Gastroesophageal sphincter (tissue), 3 donors: ENCODE measurements at regions not wholly inside any gene's neighbourhood (a gene's known extent, or its start where the extent isn't known, plus 50 kb on each side); places are given as distances from the start of the nearest gene placed in this dataset.

Experiments used
- CTCF ChIP-seq, 4 experiments: fragments of 200-600 bp in 2 of 4; fragments of 450-650 bp in 2 of 4; sonication (generic) in 1 of 4; IDR thresholded peaks; one replicate each; pipeline ENCODE4 v1.5.1; 2017 to 2019; ENCODE audit warnings: antibody characterized with exemption in 4 of 4, mild to moderate bottlenecking in 2 of 4, moderate library complexity in 2 of 4
- EP300 ChIP-seq: sonication (generic); formaldehyde crosslinking; IDR thresholded peaks from one replicate; pipeline ENCODE4 v1.6.1; 2017; ENCODE audit warnings: antibody characterized with exemption, mild to moderate bottlenecking
- POLR2A ChIP-seq, 2 donors: fragments of 450-650 bp; IDR thresholded peaks; one replicate each; pipeline ENCODE4 v1.6.1; 2017; ENCODE audit warnings: antibody characterized with exemption in 2 of 2, mild to moderate bottlenecking in 2 of 2, moderate library complexity in 1 of 2
- POLR2AphosphoS5 ChIP-seq: sonication (generic); formaldehyde crosslinking; IDR thresholded peaks from one replicate; pipeline ENCODE4 v1.6.1; 2017; ENCODE audit warnings: antibody characterized with exemption

GRCh38 chr10:89929282-89930026 is 228.1 kb downstream of the KIF20B start:
- no peak for TF ChIP-seq POLR2AphosphoS5
- no peak for TF ChIP-seq CTCF (IDR thresholded peaks at IDR 0.05)
- TF ChIP-seq POLR2A (IDR thresholded peaks at IDR 0.05): no peak
- TF ChIP-seq EP300: no peak
